Breast epithelium (tissue), 4 donors: ENCODE measurements at regions not wholly inside any gene's neighbourhood (a gene's known extent, or its start where the extent isn't known, plus 50 kb on each side); places are given as distances from the start of the nearest gene placed in this dataset.

Source experiments
- DNase-seq, 2 donors: peaks; one replicate each; pipeline ENCODE4 v3.0.0-alpha.2; 2019; ENCODE audit warnings: low spot score in 2 of 2
- H3K27ac ChIP-seq, 2 donors: fragments of 200-600 bp; sonication (generic) in 1 of 2; one replicate each; pipeline ENCODE4 v1.5.1; 2016 to 2019; ENCODE audit warnings: mild to moderate bottlenecking in 1 of 2
- H3K27me3 ChIP-seq, 2 donors: fragments of 200-600 bp; sonication (generic) in 1 of 2; one replicate each; pipeline versions ENCODE4 v1.5.1 to v1.6.0; 2017 to 2019; ENCODE audit warnings: control low read depth in 1 of 2, mild to moderate bottlenecking in 1 of 2
- H3K36me3 ChIP-seq: fragments of 200-600 bp; one replicate; pipeline ENCODE4 v1.5.1; 2019
- H3K4me1 ChIP-seq, 2 donors: fragments of 200-600 bp; sonication (generic); one replicate each; pipeline ENCODE4 v1.5.1; 2016 to 2019; ENCODE audit warnings: control low read depth in 1 of 2
- H3K4me3 ChIP-seq, 3 donors: fragments of 200-600 bp; sonication (generic); 1 replicate in 2 of 3; 2 replicates in 1 of 3; pipeline ENCODE4 v1.5.1; 2016 to 2019; ENCODE audit warnings: mild to moderate bottlenecking in 3 of 3, moderate library complexity in 2 of 3
- H3K9me3 ChIP-seq, 2 donors: fragments of 200-600 bp; sonication (generic) in 1 of 2; one replicate each; pipeline ENCODE4 v1.5.1; 2016 to 2019; ENCODE audit warnings: control low read depth in 1 of 2
- CTCF ChIP-seq, 3 donors: fragments of 450-650 bp; IDR thresholded peaks; one replicate each; pipeline ENCODE4 v1.5.1; 2016 to 2017; ENCODE audit warnings: antibody characterized with exemption in 3 of 3, mild to moderate bottlenecking in 3 of 3, moderate library complexity in 3 of 3
- POLR2A ChIP-seq: fragments of 450-650 bp; IDR thresholded peaks from one replicate; pipeline ENCODE4 v1.6.1; 2016; ENCODE audit warnings: antibody characterized with exemption, mild to moderate bottlenecking, moderate library complexity
- POLR2AphosphoS5 ChIP-seq, 3 donors: sonication (generic); formaldehyde crosslinking; IDR thresholded peaks; one replicate each; pipeline ENCODE4 v1.6.1; 2017; ENCODE audit warnings: antibody characterized with exemption in 3 of 3
- intact Hi-C: fragments of 100-400 bp; cut with DNase I; formaldehyde crosslinking; loops from one replicate; pipeline ENCODE4 v1.15.1; 2023; ENCODE audit warnings: low total_unique reads

- intact Hi-C loops, result no loop called here
- no peak overlapping the region for H3K4me3 ChIP-seq
- no peak overlapping the region for H3K27ac ChIP-seq
- no peaks in the 10 kb centered on the region for H3K4me1 ChIP-seq
- no peak for TF ChIP-seq POLR2AphosphoS5 (IDR thresholded peaks at IDR 0.05)
- TF ChIP-seq POLR2A, result no peak
- TF ChIP-seq CTCF (IDR thresholded peaks at IDR 0.05), result no peak
- no peaks in the 10 kb centered on the region for H3K27me3 ChIP-seq
- no peak for DNase-seq
- no peaks in the 10 kb centered on the region for H3K36me3 ChIP-seq
- no peaks in the 10 kb centered on the region for H3K9me3 ChIP-seq
Measured at GRCh38 chr2:198753101-198753500, 704.6 kb downstream of the SATB2 start.

- no peak overlapping the region for H3K27ac ChIP-seq
- TF ChIP-seq CTCF (IDR thresholded peaks at IDR 0.05) (no peak), POLR2AphosphoS5 (IDR thresholded peaks at IDR 0.05) (no peak), POLR2A (no peak)
- intact Hi-C loops, result no loop called here
- no peaks in the 10 kb centered on the region for H3K4me1 ChIP-seq
- DNase-seq, result no peak
- H3K27me3 ChIP-seq, result no peaks in the 10 kb centered on the region
- no peak overlapping the region for H3K4me3 ChIP-seq
- H3K36me3 ChIP-seq, result no peaks in the 10 kb centered on the region
- no peaks in the 10 kb centered on the region for H3K9me3 ChIP-seq
Measured at GRCh38 chr2:198749364-198749763, 708.4 kb downstream of the SATB2 start.

- no peak for DNase-seq
- Histone ChIP-seq H3K4me3 (no peak overlapping the region), H3K36me3 (no peaks in the 10 kb centered on the region), H3K27ac (no peak overlapping the region), H3K27me3 (no peaks in the 10 kb centered on the region), H3K9me3 (no peaks in the 10 kb centered on the region), H3K4me1 (no peaks in the 10 kb centered on the region)
- intact Hi-C loops, result no loop called here
- TF ChIP-seq CTCF (IDR thresholded peaks at IDR 0.05) (no peak), POLR2AphosphoS5 (IDR thresholded peaks at IDR 0.05) (no peak), POLR2A (no peak)
Measured at GRCh38 chr2:198731842-198732399, 725.8 kb downstream of the SATB2 start.

- no peak for DNase-seq
- Histone ChIP-seq H3K27ac (no peak overlapping the region), H3K4me3 (no peak overlapping the region), H3K27me3 (no peaks in the 10 kb centered on the region), H3K4me1 (no peaks in the 10 kb centered on the region), H3K9me3 (no peaks in the 10 kb centered on the region), H3K36me3 (no peaks in the 10 kb centered on the region)
- intact Hi-C loops, result no loop called here
- TF ChIP-seq POLR2AphosphoS5 (IDR thresholded peaks at IDR 0.05), result no peak
- TF ChIP-seq POLR2A, result no peak
- no peak for TF ChIP-seq CTCF (IDR thresholded peaks at IDR 0.05)
Measured at GRCh38 chr2:198720266-198720665, 737.5 kb downstream of the SATB2 start.

GRCh38 chr2:198717451-198717850 is 740.3 kb downstream of the SATB2 start:
- no peaks in the 10 kb centered on the region for H3K36me3 ChIP-seq
- H3K27ac ChIP-seq, result no peak overlapping the region
- DNase-seq, result no peak
- H3K4me1 ChIP-seq, result no peaks in the 10 kb centered on the region
- TF ChIP-seq POLR2AphosphoS5 (IDR thresholded peaks at IDR 0.05), result no peak
- no peak for TF ChIP-seq CTCF (IDR thresholded peaks at IDR 0.05)
- no peak for TF ChIP-seq POLR2A
- no peaks in the 10 kb centered on the region for H3K9me3 ChIP-seq
- intact Hi-C loops, result no loop called here
- no peaks in the 10 kb centered on the region for H3K27me3 ChIP-seq
- H3K4me3 ChIP-seq, result no peak overlapping the region
